Caco-2 (cell line): ENCODE measurements at regions not wholly inside any gene's neighbourhood (a gene's known extent, or its start where the extent isn't known, plus 50 kb on each side); places are given as distances from the start of the nearest gene placed in this dataset.

Experiments
- BruUV-seq: library from RNA; stranded (reverse); fragments of 400-500 nt; replicated peaks from 2 replicates; lab custom pipeline; 2021; lab: Mats Ljungman, UMichigan
- CTCF ChIA-PET: fragments of 300-600 bp; sonication (Branson Sonifier 250); formaldehyde crosslinking; loops from one replicate; lab custom pipeline; 2022; ENCODE audit warnings: antibody characterized with exemption; lab: Charles Lee
- POLR2A ChIA-PET: fragments of 300-600 bp; sonication (Branson Sonifier 250); formaldehyde crosslinking; loops from one replicate; lab custom pipeline; 2022; ENCODE audit warnings: antibody characterized with exemption; lab: Charles Lee
- DNase-seq, 2 experiments: peaks; one replicate each; pipeline versions ENCODE4 v3.0.0 to v3.0.0-alpha.2; 2020 to 2022
- H3K27me3 ChIP-seq: replicated peaks from 2 replicates; pipeline ENCODE4 v1.6.0; 2011; ENCODE audit warnings: low read length; ENCODE audit not compliant: control insufficient read depth, insufficient read depth
- H3K36me3 ChIP-seq: 2 replicates; pipeline ENCODE4 v1.5.1; 2011; ENCODE audit warnings: low read length; ENCODE audit not compliant: control insufficient read depth, insufficient read depth
- H3K4me1 ChIP-seq: fragments of 250-450 bp; sonication (Bioruptor Pico); 2 replicates; pipeline ENCODE4 v1.5.1; 2020; ENCODE audit warnings: mild to moderate bottlenecking
- H3K4me3 ChIP-seq: 2 replicates; pipeline ENCODE4 v1.5.1; 2011; ENCODE audit warnings: low read depth, mild to moderate bottlenecking, control low read depth, low read length
- H3K9me3 ChIP-seq: fragments of 250-450 bp; sonication (Bioruptor Pico); 2 replicates; pipeline ENCODE4 v1.5.1; 2020; ENCODE audit warnings: mild to moderate bottlenecking, moderate library complexity
- H3K27ac Mint-ChIP-seq: one replicate; pipeline ENCODE4 v1.8.0; 2022; ENCODE audit warnings: mixed read lengths; ENCODE audit not compliant: unreplicated experiment
- H3K27me3 Mint-ChIP-seq: one replicate; pipeline ENCODE4 v1.8.0; 2022; ENCODE audit warnings: mixed read lengths; ENCODE audit not compliant: insufficient read depth, unreplicated experiment
- H3K36me3 Mint-ChIP-seq: one replicate; pipeline ENCODE4 v1.8.0; 2022; ENCODE audit warnings: mild to moderate bottlenecking, mixed read lengths; ENCODE audit not compliant: insufficient read depth, unreplicated experiment
- H3K4me1 Mint-ChIP-seq: one replicate; pipeline ENCODE4 v1.8.0; 2022; ENCODE audit warnings: low read depth, mixed read lengths; ENCODE audit not compliant: unreplicated experiment
- H3K4me3 Mint-ChIP-seq: one replicate; pipeline ENCODE4 v1.8.0; 2022; ENCODE audit warnings: mild to moderate bottlenecking, moderate library complexity, mixed read lengths; ENCODE audit not compliant: unreplicated experiment
- H3K9me3 Mint-ChIP-seq: one replicate; pipeline ENCODE4 v1.8.0; 2022; ENCODE audit warnings: mixed read lengths; ENCODE audit not compliant: unreplicated experiment
- CTCF ChIP-seq, 2 experiments: fragments of 200-600 bp in 1 of 2; IDR thresholded peaks; 1 replicate in 1 of 2; 2 replicates in 1 of 2; pipeline versions ENCODE4 v1.5.1 to v1.8.0; 2011 to 2022; ENCODE audit warnings: antibody characterized with exemption in 1 of 2, control low read depth in 1 of 2, inconsistent platforms in 1 of 2, low read depth in 1 of 2, low read length in 1 of 2, mild to moderate bottlenecking in 1 of 2, moderate library complexity in 1 of 2; ENCODE audit not compliant: insufficient read depth in 1 of 2, severe bottlenecking in 1 of 2, unreplicated experiment in 1 of 2
- intact Hi-C: fragments of 100-400 bp; cut with micrococcal nuclease; formaldehyde crosslinking; loops from one replicate; pipeline ENCODE4 v1.10.0; 2022; ENCODE audit not compliant: unreplicated experiment

- peaks cover 23% of the 10 kb centered on the region for H3K4me1 ChIP-seq
- no TSS peak for BruUV-seq
- H3K9me3 ChIP-seq: no peaks in the 10 kb centered on the region
- intact Hi-C loops: no loop called here
- peaks cover 20% of the 10 kb centered on the region for H3K9me3 Mint-ChIP-seq
- no peaks in the 10 kb centered on the region for H3K36me3 Mint-ChIP-seq
- CTCF ChIA-PET: no interaction called here
- no peaks in the 10 kb centered on the region for H3K36me3 ChIP-seq
- DNase-seq: no peak
- no peak overlapping the region for H3K4me3 Mint-ChIP-seq
- no peak overlapping the region for H3K4me3 ChIP-seq
- H3K4me1 Mint-ChIP-seq: peaks cover 24% of the 10 kb centered on the region
- TF ChIP-seq CTCF (IDR thresholded peaks at IDR 0.05; ENCODE audit: insufficient read depth in 1 of 2, low read depth in 1 of 2, low read length in 1 of 2, severe bottlenecking in 1 of 2, unreplicated experiment in 1 of 2): no peak
- POLR2A ChIA-PET: no interaction called here
- no peaks in the 10 kb centered on the region for H3K27me3 ChIP-seq
- H3K27ac Mint-ChIP-seq: peak overlapping the region; percentile 53
- H3K27me3 Mint-ChIP-seq: no peaks in the 10 kb centered on the region
Observed at GRCh38 chr7:17560516-17560915, 262.1 kb downstream of the AHR start.

GRCh38 chr7:17560966-17561365 is 262.5 kb downstream of the AHR start:
- TF ChIP-seq CTCF (IDR thresholded peaks at IDR 0.05; ENCODE audit: insufficient read depth in 1 of 2, low read depth in 1 of 2, low read length in 1 of 2, severe bottlenecking in 1 of 2, unreplicated experiment in 1 of 2): no peak

DNA sequence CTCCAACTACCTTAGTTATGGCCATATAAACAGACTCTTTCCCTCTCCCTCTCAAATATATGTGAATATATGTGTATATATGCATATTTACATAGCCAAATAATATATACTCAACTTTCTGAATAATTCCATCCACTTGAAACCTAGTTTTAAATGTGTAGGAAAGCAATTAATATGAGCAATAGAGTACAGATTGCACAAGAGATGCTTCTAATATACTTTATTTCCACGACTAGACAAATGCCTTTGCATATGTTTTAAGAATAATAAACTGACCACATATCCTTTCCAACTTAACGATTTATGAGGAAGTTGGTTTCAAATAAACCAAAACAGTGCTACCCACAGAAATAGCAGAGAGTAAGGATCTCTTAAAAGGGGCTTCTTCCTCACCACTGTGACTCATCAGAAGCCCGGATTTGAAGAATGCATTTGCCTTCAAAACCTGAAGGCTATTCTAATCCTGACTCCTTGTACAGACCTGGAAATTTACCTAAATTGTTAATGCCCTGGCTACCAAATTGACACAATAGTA is 266.3 kb downstream of the AHR start:
- Histone ChIP-seq H3K4me3 (no peak overlapping the region), H3K4me1 (peaks cover 3% of the 10 kb centered on the region), H3K9me3 (no peaks in the 10 kb centered on the region), H3K27me3 (no peaks in the 10 kb centered on the region), H3K36me3 (no peaks in the 10 kb centered on the region)
- ChIA-PET POLR2A (no interaction called here), CTCF (no interaction called here)
- DNase-seq: no peak
- H3K36me3 Mint-ChIP-seq: no peaks in the 10 kb centered on the region
- no peak for TF ChIP-seq CTCF (IDR thresholded peaks at IDR 0.05; ENCODE audit: insufficient read depth in 1 of 2, low read depth in 1 of 2, low read length in 1 of 2, severe bottlenecking in 1 of 2, unreplicated experiment in 1 of 2)
- peaks cover 31% of the 10 kb centered on the region for H3K9me3 Mint-ChIP-seq
- no peak overlapping the region for H3K4me3 Mint-ChIP-seq
- intact Hi-C loops: no loop called here
- peaks cover 9% of the 10 kb centered on the region for H3K4me1 Mint-ChIP-seq
- no peak overlapping the region for H3K27ac Mint-ChIP-seq
- no peaks in the 10 kb centered on the region for H3K27me3 Mint-ChIP-seq
- no TSS peak for BruUV-seq

More at GRCh38 chr7:17560966-17561365, 262.5 kb downstream of the AHR start:
- Mint-ChIP-seq H3K4me3 (no peak overlapping the region), H3K36me3 (no peaks in the 10 kb centered on the region), H3K9me3 (peaks cover 20% of the 10 kb centered on the region), H3K4me1 (peaks cover 24% of the 10 kb centered on the region), H3K27me3 (no peaks in the 10 kb centered on the region), H3K27ac (no peak overlapping the region)
- Histone ChIP-seq H3K36me3 (no peaks in the 10 kb centered on the region), H3K4me1 (peaks cover 23% of the 10 kb centered on the region), H3K9me3 (no peaks in the 10 kb centered on the region), H3K4me3 (no peak overlapping the region), H3K27me3 (no peaks in the 10 kb centered on the region)
- intact Hi-C loops: no loop called here
- no peak for DNase-seq
- POLR2A ChIA-PET: no interaction called here
- CTCF ChIA-PET: no interaction called here
- BruUV-seq: no TSS peak
